Upper lobe of left lung (tissue), 4 donors: ENCODE measurements at regions not wholly inside any gene's neighbourhood (a gene's known extent, or its start where the extent isn't known, plus 50 kb on each side); places are given as distances from the start of the nearest gene placed in this dataset.

ENCODE experiments used
- POLR2A ChIP-seq, 4 donors: fragments of 450-650 bp; IDR thresholded peaks; one replicate each; pipeline ENCODE4 v1.5.1; 2016 to 2017; ENCODE audit warnings: antibody characterized with exemption in 4 of 4, mild to moderate bottlenecking in 2 of 4
- POLR2AphosphoS5 ChIP-seq, 2 donors: sonication (generic); formaldehyde crosslinking; IDR thresholded peaks; one replicate each; pipeline ENCODE4 v1.5.1; 2017; ENCODE audit warnings: antibody characterized with exemption in 2 of 2
- TF ChIP-seq, protein P1 (sequence below), 6 experiments: fragments of 450-650 bp in 4 of 6; fragments of 200-600 bp in 2 of 6; sonication (generic) in 2 of 6; IDR thresholded peaks; one replicate each; pipeline ENCODE4 v1.5.1; 2016 to 2019; ENCODE audit warnings: antibody characterized with exemption in 6 of 6

DNA sequence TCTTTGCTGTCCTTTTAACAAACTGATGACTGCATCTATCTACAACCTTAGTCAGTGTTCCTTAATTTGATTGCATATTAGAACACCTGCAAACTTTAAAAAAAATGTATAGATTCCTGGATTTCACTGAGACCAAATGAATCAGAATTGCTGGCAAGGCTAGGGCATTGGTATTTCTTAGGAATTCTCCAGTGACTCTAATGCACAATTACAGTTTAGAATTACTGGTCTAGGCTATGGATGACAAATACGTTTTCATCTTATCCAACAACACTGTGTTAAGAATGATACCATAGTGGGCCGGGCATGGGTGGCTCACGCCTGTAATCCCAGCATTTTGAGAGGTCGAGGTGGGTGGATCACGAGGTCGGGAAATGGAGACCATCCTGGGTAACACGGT lies 545.9 kb upstream of the RIOK2 start:
- no peak for TF ChIP-seq POLR2AphosphoS5 (IDR thresholded peaks at IDR 0.05)
- TF ChIP-seq, protein P1, sequence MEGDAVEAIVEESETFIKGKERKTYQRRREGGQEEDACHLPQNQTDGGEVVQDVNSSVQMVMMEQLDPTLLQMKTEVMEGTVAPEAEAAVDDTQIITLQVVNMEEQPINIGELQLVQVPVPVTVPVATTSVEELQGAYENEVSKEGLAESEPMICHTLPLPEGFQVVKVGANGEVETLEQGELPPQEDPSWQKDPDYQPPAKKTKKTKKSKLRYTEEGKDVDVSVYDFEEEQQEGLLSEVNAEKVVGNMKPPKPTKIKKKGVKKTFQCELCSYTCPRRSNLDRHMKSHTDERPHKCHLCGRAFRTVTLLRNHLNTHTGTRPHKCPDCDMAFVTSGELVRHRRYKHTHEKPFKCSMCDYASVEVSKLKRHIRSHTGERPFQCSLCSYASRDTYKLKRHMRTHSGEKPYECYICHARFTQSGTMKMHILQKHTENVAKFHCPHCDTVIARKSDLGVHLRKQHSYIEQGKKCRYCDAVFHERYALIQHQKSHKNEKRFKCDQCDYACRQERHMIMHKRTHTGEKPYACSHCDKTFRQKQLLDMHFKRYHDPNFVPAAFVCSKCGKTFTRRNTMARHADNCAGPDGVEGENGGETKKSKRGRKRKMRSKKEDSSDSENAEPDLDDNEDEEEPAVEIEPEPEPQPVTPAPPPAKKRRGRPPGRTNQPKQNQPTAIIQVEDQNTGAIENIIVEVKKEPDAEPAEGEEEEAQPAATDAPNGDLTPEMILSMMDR (IDR thresholded peaks at IDR 0.05) = no peak
- TF ChIP-seq POLR2A (IDR thresholded peaks at IDR 0.05) = no peak
